NCI-H1694 (cell line): ENCODE measurements at regions not wholly inside any gene's neighbourhood (a gene's known extent, or its start where the extent isn't known, plus 50 kb on each side); places are given as distances from the start of the nearest gene placed in this dataset.
A peak's percentile ranks its signal among the peaks of the same experiment; 100 is the strongest.
"Not testable (repeated sequence)": the region's sequence is repeated elsewhere in the genome, so short reads cannot be mapped to it uniquely, and the experiment has no call there.

Experiments used
- DNase-seq: peaks from one replicate; lab custom pipeline; 2025; lab: John Stamatoyannopoulos, UW

DNA sequence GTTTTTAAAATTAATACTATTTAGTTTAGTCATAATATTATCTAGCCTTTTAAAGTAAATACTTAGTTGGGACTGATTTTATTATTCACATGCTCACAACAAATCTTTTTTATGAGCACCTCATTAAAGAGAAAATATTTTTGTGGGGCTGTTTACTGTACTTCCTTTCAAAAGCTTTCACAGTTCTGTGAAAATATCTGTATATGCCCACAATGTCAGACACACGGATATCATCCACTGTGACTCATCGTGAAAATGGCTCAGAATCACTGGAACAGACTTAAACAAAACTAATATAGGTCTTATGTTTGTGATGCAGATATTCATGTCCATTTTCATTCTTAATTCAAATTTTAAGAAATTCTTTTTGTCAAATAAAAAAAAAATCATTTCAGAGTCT is 305.2 kb downstream of the RAB38 start:
- no peak for DNase-seq

GRCh38 chr11:87866951-87867350 is 308.3 kb downstream of the RAB38 start:
- peak; percentile 11 for DNase-seq

- DNase-seq = no peak
Measured at GRCh38 chr11:87861030-87861429, 314.2 kb downstream of the RAB38 start.

- DNase-seq = no peak
Measured at GRCh38 chr11:87859636-87860035, 315.6 kb downstream of the RAB38 start.

- no peak for DNase-seq
Measured at GRCh38 chr11:87851827-87852226, 323.4 kb downstream of the RAB38 start.

GRCh38 chr11:87851234-87851633 is 324.0 kb downstream of the RAB38 start:
- DNase-seq = no peak

DNA sequence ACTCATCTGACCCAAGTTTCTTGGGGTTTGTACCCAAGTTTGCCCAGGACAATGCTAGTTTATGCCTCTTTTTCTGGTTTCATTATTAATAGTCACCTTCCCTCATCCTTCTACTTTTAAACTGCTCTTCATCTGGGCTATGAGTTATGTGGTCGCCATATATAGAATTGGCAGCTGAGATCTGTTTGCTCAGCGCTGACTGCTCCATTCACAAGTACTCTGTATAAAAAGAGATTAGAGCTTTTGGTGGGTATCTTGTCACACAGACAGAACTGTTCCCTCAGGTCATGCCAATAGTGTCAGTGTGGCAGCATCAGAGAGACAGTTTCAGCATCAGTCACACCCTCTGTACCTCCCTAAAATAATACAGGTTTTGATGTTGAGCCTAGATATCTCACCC is 326.0 kb downstream of the RAB38 start:
- no peak for DNase-seq

DNA sequence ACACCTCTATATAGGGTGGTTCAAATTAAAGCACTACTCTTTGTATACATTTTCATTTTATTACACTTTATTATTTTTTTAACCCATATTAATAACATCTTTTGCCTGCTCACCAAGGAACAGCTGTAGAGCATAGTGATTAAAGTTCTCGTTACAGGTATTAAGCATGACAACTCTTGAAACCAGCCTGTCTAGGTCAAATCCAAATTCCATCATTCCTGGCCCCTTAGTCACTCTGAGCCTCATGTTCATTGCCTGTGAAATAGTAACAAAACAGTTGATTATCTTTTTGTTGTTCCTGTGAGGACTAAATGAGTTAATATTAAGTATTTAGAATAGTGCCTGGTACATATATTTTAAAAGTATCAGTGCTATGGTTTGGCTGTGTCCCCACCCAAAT is 334.5 kb downstream of the RAB38 start:
- DNase-seq = no peak

DNA sequence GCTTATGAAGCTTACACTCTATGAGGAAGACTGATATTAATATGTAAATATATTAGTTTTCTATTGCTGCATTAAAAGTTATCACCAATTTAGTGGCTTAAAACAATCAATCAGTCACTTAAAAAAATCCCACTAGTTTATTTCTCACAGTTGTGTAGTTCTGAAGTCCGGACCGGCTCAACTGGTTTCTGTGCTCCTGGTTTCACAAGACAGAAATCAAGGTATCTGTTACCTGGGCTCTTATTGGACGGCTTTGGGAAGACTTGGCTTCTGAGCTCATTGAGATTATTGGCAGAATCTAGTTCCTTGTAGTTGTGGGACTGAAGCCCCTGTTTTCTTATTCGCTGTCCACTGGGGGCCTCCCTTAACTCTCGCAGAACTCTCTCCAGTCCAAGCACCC is 343.0 kb downstream of the RAB38 start:
- no peak for DNase-seq

DNA sequence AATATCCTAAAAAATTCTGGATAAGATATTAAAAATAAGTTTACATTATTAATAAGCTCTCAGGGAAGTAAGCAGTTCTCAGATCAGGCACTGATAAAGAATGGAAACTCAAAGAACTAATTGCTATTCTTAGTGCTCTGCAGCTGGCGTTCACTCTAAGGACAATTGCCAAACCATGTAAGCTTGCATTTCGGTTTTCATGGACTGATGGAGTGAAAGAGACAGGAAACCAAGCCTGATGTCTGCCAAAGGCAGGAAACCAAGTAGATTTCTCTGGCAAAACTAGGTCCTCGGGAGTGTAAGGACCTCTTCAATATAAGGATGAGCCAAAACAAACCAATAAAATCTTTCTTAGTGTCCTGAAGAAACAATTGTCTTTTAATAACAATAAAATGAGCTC is 355.2 kb downstream of the RAB38 start:
- peak; percentile 5 for DNase-seq

DNA sequence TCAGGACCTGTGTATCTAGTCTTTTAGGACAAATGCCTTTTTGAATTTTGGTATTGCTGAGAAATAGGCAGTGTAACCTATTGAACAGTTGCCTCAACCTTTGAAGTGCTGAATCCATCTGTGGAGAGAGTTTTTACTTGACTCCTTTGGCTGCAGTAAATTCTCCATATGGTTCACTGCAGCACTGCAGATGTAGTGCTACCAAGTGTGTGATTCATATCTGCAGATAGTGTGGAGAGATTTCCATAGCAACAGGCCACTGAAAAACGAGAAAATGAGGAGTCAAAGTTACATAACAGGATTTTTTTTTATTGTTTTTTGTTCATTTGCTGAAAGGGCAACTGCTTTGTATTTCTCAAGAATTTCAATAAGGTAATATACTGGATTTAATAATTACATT is 356.1 kb downstream of the RAB38 start:
- DNase-seq = peak; percentile 42

GRCh38 chr11:87812571-87813365 is 362.5 kb downstream of the RAB38 start:
- no peak for DNase-seq

- no peak for DNase-seq
Measured at GRCh38 chr11:87810486-87810885, 364.8 kb downstream of the RAB38 start.

GRCh38 chr11:87809256-87809655 is 366.0 kb downstream of the RAB38 start:
- no peak for DNase-seq

DNA sequence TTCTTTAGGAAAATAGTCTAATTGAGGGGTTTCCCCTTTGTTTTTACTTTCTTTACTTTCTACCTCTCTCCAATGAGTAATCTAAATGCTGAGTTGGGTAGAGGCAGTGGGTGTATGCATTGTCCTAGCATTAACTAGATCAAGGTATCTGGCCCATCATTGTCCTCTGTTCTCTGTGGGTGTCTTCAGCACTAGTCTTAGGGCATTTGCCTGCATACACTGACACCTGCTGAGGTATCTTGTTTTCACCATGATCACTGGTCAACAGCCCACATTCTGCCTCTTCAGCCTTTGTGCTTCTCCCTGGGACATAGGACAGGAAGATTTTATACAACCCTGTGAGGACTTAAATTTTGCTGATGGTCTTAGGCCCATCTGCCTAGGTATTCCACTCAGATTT is 371.1 kb downstream of the RAB38 start:
- no peak for DNase-seq

DNA sequence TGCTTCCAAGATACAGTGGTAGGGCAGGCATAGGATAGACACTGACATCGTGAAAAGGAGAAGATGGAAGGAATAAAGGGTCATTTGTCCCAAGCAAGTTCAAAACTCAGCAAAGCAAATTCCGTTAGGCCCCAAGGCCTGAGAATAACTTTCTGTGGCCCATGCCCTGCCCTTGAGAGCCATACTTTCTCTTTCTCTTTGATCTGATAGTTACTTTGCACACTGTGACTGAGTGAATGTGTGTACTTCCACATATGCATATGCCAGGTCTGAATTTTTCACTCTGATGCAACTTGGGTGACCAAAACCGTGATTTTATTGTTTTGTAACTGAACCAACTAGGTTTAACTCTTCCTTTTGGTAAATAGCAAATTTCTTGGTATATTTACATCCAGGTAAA is 371.5 kb downstream of the RAB38 start:
- DNase-seq = no peak

DNA sequence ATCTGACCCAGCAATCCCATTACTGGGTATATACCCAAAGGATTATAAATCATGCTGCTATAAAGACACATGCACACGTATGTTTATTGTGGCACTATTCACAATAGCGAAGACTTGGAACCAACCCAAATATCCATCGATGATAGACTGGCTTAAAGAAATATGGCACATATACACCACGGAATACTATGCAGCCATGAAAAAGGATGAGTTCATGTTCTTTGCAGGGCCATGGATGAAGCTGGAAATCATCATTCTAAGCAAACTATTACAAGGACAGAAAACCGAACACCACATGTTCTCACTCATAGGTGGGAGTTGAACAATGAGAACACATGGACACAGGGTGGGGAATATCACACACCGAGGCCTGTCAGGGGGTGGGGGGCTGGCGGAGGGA is 390.4 kb downstream of the RAB38 start:
- not testable (repeated sequence) for DNase-seq

GRCh38 chr11:87780068-87780413 is 395.2 kb downstream of the RAB38 start:
- no peak for DNase-seq

DNA sequence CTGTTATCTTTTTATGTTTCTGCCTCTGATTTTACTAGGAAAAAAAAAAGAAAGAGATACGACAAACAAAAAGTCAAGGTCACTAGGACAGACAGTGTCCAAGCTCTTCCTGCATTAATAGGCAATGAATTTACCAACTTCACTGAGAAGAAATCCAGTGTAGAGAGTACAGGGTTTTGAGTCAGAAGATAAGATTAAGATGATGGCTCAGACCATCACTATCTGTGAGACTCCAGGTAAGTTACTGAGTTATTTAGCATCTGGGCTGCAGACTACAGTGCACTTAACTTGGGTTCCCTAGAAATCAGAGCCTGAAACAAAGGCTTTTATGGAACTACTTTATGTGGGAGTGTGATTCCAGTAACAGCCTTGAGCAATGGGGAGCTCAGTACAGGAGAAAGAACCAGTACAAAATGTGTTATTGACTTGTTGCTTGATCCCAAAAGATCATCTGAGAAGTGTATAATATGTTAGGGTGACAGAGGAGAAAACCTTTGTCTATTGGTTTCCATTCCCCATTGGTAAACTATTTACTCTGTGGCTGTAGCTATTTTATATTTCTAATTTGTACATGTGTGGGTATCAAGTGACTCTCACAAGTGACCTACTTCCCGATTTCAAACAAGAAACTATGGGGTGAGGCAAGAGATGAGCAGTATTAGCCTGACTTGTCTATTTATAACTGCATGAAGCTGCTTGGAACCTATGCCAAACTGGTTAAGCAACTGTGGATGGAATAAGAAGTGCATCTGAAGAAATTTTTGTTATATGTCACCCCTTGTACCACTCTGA is 395.8 kb downstream of the RAB38 start:
- no peak for DNase-seq

DNA sequence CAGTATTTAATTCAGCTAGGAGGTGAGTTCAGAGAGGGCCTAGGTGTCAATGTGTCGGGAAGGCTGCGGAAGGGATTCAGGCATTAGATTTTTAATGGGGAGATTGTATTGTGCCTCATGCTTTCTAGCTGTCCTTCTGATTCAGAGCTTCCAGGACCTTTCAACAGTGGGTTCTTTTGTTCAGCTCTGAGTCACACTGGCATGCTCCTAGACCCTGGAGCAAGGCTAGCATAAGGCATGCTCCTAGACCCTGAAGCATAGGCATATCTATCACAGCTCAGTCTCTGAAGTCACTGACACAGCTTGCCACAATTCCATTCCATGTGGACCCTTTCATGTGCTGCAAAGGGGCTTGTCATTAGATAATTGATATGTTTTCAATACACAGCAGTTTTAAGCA is 396.9 kb downstream of the RAB38 start:
- no peak for DNase-seq

DNA sequence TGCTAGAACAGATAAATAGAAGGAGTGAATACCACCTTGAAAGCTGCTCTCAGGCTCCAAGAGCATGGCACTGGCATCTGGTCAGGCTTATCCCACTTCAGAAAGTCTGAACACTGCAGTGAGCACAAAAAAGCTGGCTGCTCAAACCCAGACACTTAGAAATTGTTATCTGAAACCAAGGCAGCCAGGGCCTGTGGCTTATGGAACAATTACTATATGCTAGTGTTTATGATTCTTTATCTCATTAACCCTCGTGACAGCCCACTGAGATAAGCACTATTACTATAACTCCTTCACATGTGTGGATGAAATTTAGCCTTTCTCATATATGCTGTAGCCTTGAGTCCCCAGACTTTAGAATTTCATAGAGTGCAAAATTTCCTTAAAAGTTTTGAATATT is 400.2 kb downstream of the RAB38 start:
- DNase-seq = no peak

- no peak for DNase-seq
Measured at GRCh38 chr11:87769661-87770060, 405.6 kb downstream of the RAB38 start.

DNA sequence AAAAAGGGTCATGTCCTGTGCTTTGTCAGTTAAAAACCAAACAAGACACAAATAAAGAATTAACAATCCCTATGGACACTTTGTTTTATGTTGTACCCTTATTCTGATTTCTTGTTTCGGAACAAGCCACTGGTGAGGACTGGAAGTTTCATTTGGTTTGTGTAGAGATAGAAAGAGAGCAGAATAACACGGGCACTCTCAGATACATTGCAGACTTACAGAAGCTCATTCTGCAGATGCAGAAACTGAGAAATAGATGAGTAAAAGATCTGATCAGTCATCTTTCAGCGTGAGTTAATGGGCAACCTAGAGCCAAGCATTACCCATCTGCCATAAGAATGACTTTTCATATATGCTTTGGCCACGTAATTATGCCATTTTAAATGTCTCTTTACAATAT is 407.6 kb downstream of the RAB38 start:
- no peak for DNase-seq

GRCh38 chr11:87764075-87764474 is 411.2 kb downstream of the RAB38 start:
- DNase-seq = not testable (repeated sequence)
